ENCODE measurements at regions not wholly inside any gene's neighbourhood (a gene's known extent, or its start where the extent isn't known, plus 50 kb on each side); places are given as distances from the start of the nearest gene placed in this dataset.

- TF ChIP-seq ID3 (CRISPR knock-in tag; IDR thresholded peaks at IDR 0.05) (no peak), ID3 (tag; IDR thresholded peaks at IDR 0.05) (no peak), ZBTB49 (CRISPR knock-in tag; IDR thresholded peaks at IDR 0.05; ENCODE audit: borderline replicate concordance) (no peak), POLR3A (IDR thresholded peaks at IDR 0.05; ENCODE audit: borderline replicate concordance, extremely low read depth, insufficient read depth, insufficient read length) (no peak), ZNF583 (CRISPR knock-in tag; IDR thresholded peaks at IDR 0.05) (no peak), ZNF445 (CRISPR knock-in tag; IDR thresholded peaks at IDR 0.05; ENCODE audit: low read depth) (no peak)
Measured at GRCh38 chr15:97840501-97840900, 120.0 kb upstream of the ARRDC4 start (continued).

- H3K27me3 ChIP-seq (ENCODE audit: control insufficient read depth in 2 of 2, insufficient read depth in 2 of 2, low read length in 2 of 2), result no peaks in the 10 kb centered on the region
- no peak overlapping the region for H3K9ac ChIP-seq (ENCODE audit: insufficient read depth in 1 of 2, low read depth in 2 of 2, low read length in 2 of 2)
- no peak overlapping the region for H3K4me3 ChIP-seq
- no peaks in the 10 kb centered on the region for H3K4me1 ChIP-seq (replicated peaks in 1 of 2; ENCODE audit: control insufficient read depth in 2 of 2, insufficient read depth in 2 of 2, low read length in 2 of 2)
- H3K9me1 ChIP-seq (ENCODE audit: control insufficient read depth, insufficient read depth, low read length), result no peaks in the 10 kb centered on the region
- H3K27ac ChIP-seq (ENCODE audit: extremely low read depth, low read depth, low read length), result no peak overlapping the region
- H4K20me1 ChIP-seq (replicated peaks; ENCODE audit: control insufficient read depth, insufficient read depth, low read length), result no peaks in the 10 kb centered on the region
- no peaks in the 10 kb centered on the region for H3K9me3 ChIP-seq (replicated peaks; ENCODE audit: control insufficient read depth, insufficient read depth, low read depth, low read length)
- no TSS peak for BruUV-seq (replicated peaks)
- DNase-seq (ENCODE audit: extremely low read depth in 1 of 4, low spot score in 3 of 4) (no peak), FAIRE-seq (no peak), ATAC-seq (no peak)
- no peaks in the 10 kb centered on the region; the same call in 2 of the 3 replicates for H3K79me2 ChIP-seq (ENCODE audit: control insufficient read depth, insufficient read depth, low read length)
- 56% methylated on average over 3 of the region's 3 CpGs for WGBS (ENCODE audit: insufficient coverage, low coverage, missing lambda C conversion rate)
- no peaks in the 10 kb centered on the region for H3K36me3 ChIP-seq (ENCODE audit: control insufficient read depth, insufficient read depth, low read length)
- in situ Hi-C loops (cut with MboI) (no loop called here), intact Hi-C loops (cut with micrococcal nuclease) (no loop called here)
- ChIA-PET POLR2A (no interaction called here), CTCF (ENCODE audit: low intra/inter-chr PET ratio) (no interaction called here)
- TF ChIP-seq ZNF316 (IDR thresholded peaks at IDR 0.05) (peak; percentile 76), TBP (optimal IDR thresholded peaks at IDR 0.05; ENCODE audit: low read depth, low read length) (no peak), CCAR2 (IDR thresholded peaks at IDR 0.05; ENCODE audit: low read depth, low read length) (no peak), MAFK (IDR thresholded peaks at IDR 0.05; ENCODE audit: low read length) (peak; percentile 66; the same call in 1 of the 2 replicates), C11orf30 (IDR thresholded peaks at IDR 0.05; ENCODE audit: low read depth) (peak; percentile 68), MAFF (IDR thresholded peaks at IDR 0.05; ENCODE audit: low read length) (peak; percentile 75), PHF8 (IDR thresholded peaks at IDR 0.05; ENCODE audit: borderline replicate concordance, low read length) (no peak), SRSF1 (IDR thresholded peaks at IDR 0.05; ENCODE audit: low read depth, low read length) (no peak), PHF21A (IDR thresholded peaks at IDR 0.05; ENCODE audit: borderline replicate concordance, low read depth) (no peak), CREB1 (IDR thresholded peaks at IDR 0.05) (no peak), CREB1 (CRISPR knock-in tag; IDR thresholded peaks at IDR 0.05) (no peak), ERF (CRISPR knock-in tag; IDR thresholded peaks at IDR 0.05) (no peak), MAFG (tag; conservative IDR thresholded peaks at IDR 0.05) (peak; percentile 59), SREBF1 (IDR thresholded peaks at IDR 0.05; ENCODE audit: borderline replicate concordance, low read depth, low read length) (no peak)
- no peak overlapping the region for H2AFZ ChIP-seq (ENCODE audit: low read depth, low read length)
- no peak overlapping the region for H3K4me2 ChIP-seq (ENCODE audit: insufficient read depth, low read length)
Measured at GRCh38 chr15:97841558-97841957, 118.9 kb upstream of the ARRDC4 start.

Data from K562 (cell line).